ENCODE measurements at regions not wholly inside any gene's neighbourhood (a gene's known extent, or its start where the extent isn't known, plus 50 kb on each side); places are given as distances from the start of the nearest gene placed in this dataset.
A peak's percentile ranks its signal among the peaks of the same experiment; 100 is the strongest.

DNA sequence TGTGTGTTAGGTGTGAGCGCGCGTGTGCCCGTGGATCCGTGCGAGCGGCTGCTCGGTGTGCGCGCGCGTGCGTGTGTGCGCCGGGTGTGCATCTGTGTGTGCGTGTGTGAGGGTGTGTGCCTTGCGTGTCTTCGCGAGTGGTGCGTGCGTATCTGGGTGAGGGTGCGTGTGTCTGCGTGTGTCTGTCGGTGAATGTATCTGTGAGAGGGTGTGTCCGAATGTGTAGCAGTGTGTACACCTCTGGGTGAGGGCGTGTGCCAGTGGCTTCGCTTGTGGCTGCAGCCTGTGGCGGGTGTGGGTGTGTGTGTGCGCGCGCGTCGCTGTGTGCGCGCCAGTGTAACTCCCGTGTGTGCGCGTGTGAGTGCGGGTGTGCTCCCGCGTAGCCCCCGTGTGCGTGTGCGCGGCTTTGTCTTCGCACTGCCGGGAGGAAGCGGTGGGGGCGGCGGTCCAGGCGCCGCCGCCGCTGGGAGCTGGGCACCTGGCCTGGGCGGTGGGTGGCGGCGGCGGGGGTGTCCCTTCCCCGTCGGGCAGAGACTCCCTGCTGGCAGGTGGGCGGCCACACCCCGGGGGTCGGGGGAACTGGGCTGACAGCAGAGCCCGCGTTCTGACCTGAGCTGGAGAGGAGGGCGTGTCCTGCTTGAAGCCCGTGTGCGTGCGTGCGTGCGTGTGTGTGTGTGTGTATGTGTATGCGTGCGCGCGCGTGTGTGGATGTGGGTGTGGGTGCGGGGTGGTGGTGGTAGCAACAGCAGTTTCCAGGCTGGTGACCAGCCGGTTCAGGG, 61.3 kb upstream of the EPB41L1 start (continued):
- TF ChIP-seq SIN3A (conservative IDR thresholded peaks at IDR 0.05 in 1 of 2, IDR thresholded peaks at IDR 0.05 in 1 of 2; ENCODE audit: low read depth in 1 of 2, low read length in 2 of 2) (no peak), GABPA (IDR thresholded peaks at IDR 0.05; ENCODE audit: borderline replicate concordance, insufficient read depth, low read length) (no peak), TAF7 (optimal IDR thresholded peaks at IDR 0.05; ENCODE audit: borderline replicate concordance, low read depth, low read length) (no peak), TCF12 (IDR thresholded peaks at IDR 0.05; ENCODE audit: low read depth, low read length) (no peak), EZH2 (IDR thresholded peaks at IDR 0.05; ENCODE audit: low read depth, low read length, severe bottlenecking) (peak; percentile 78), CHD1 (IDR thresholded peaks at IDR 0.05; ENCODE audit: low read depth, low read length) (no peak), SP2 (IDR thresholded peaks at IDR 0.05; ENCODE audit: low read length) (no peak), CBX5 (IDR thresholded peaks at IDR 0.05; ENCODE audit: low read depth, low read length) (no peak), POU5F1 (IDR thresholded peaks at IDR 0.05; ENCODE audit: low read depth, low read length) (no peak), SP4 (IDR thresholded peaks at IDR 0.05; ENCODE audit: low read length) (no peak)
- TF ChIP-seq, protein P1, sequence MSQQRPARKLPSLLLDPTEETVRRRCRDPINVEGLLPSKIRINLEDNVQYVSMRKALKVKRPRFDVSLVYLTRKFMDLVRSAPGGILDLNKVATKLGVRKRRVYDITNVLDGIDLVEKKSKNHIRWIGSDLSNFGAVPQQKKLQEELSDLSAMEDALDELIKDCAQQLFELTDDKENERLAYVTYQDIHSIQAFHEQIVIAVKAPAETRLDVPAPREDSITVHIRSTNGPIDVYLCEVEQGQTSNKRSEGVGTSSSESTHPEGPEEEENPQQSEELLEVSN (IDR thresholded peaks at IDR 0.05) = no peak
